NB4 (cell line): ENCODE measurements at regions not wholly inside any gene's neighbourhood (a gene's known extent, or its start where the extent isn't known, plus 50 kb on each side); places are given as distances from the start of the nearest gene placed in this dataset.

Experiments
- MAX ChIP-seq: IDR thresholded peaks from 2 replicates; pipeline ENCODE4 v1.6.1; 2011; ENCODE audit warnings: low read depth, low read length
- POLR2A ChIP-seq: IDR thresholded peaks from 2 replicates; pipeline ENCODE4 v1.6.1; 2011; ENCODE audit warnings: mild to moderate bottlenecking; ENCODE audit not compliant: insufficient read length; ENCODE audit errors: extremely low read depth

GRCh38 chr5:97608501-97608900 lies 425.5 kb upstream of the RIOK2 start:
- TF ChIP-seq POLR2A (no peak), MAX (no peak)
